Upper lobe of left lung (tissue), 6 donors: ENCODE measurements at regions not wholly inside any gene's neighbourhood (a gene's known extent, or its start where the extent isn't known, plus 50 kb on each side); places are given as distances from the start of the nearest gene placed in this dataset.
"Not testable (repeated sequence)": the region's sequence is repeated elsewhere in the genome, so short reads cannot be mapped to it uniquely, and the experiment has no call there.

Source experiments
- ATAC-seq, 2 donors: fragments of 200-7000 bp; cut with Tn5 transposase; one replicate each; pipeline ENCODE4 v1.9.1; 2022; ENCODE audit warnings: mild to moderate bottlenecking in 2 of 2, moderate library complexity in 2 of 2; ENCODE audit not compliant: low FRiP score in 2 of 2
- DNase-seq, 2 donors: peaks; one replicate each; pipeline ENCODE4 v3.0.0-alpha.2; 2019 to 2020
- H3K27ac ChIP-seq, 4 donors: fragments of 200-600 bp; sonication (generic); one replicate each; pipeline ENCODE4 v1.5.1; 2016 to 2019
- H3K27me3 ChIP-seq, 4 donors: fragments of 200-600 bp; sonication (generic); one replicate each; pipeline ENCODE4 v1.5.1; 2017 to 2019
- H3K36me3 ChIP-seq, 4 donors: fragments of 200-600 bp; sonication (generic); one replicate each; pipeline ENCODE4 v1.5.1; 2016 to 2019
- H3K4me1 ChIP-seq, 4 donors: fragments of 200-600 bp; sonication (generic); one replicate each; pipeline ENCODE4 v1.5.1; 2018 to 2019
- H3K4me3 ChIP-seq, 4 donors: fragments of 200-600 bp; sonication (generic); one replicate each; pipeline ENCODE4 v1.5.1; 2017 to 2019; ENCODE audit warnings: mild to moderate bottlenecking in 2 of 4, moderate library complexity in 1 of 4
- H3K9me3 ChIP-seq, 4 donors: fragments of 200-600 bp; sonication (generic); one replicate each; pipeline ENCODE4 v1.5.1; 2018 to 2019
- CTCF ChIP-seq, 6 experiments: fragments of 450-650 bp in 4 of 6; fragments of 200-600 bp in 2 of 6; sonication (generic) in 2 of 6; IDR thresholded peaks; one replicate each; pipeline ENCODE4 v1.5.1; 2016 to 2019; ENCODE audit warnings: antibody characterized with exemption in 6 of 6
- EP300 ChIP-seq, 4 donors: sonication (generic); formaldehyde crosslinking; IDR thresholded peaks; one replicate each; pipeline ENCODE4 v1.5.1; 2017; ENCODE audit warnings: antibody characterized with exemption in 4 of 4, control low read depth in 2 of 4
- POLR2A ChIP-seq, 4 donors: fragments of 450-650 bp; IDR thresholded peaks; one replicate each; pipeline ENCODE4 v1.5.1; 2016 to 2017; ENCODE audit warnings: antibody characterized with exemption in 4 of 4, mild to moderate bottlenecking in 2 of 4
- POLR2AphosphoS5 ChIP-seq, 2 donors: sonication (generic); formaldehyde crosslinking; IDR thresholded peaks; one replicate each; pipeline ENCODE4 v1.5.1; 2017; ENCODE audit warnings: antibody characterized with exemption in 2 of 2
- WGBS, 2 donors: methylation state at CpG; one replicate each; pipeline ENCODE4 v1.1.5; 2017 to 2018; 5-methylcytosine and 5-hydroxymethylcytosine counted together
- donor health status: DM: no; HTN: no; CAD: no; lungs with moderate emphysema.
- donor health status: DM: no; HTN: yes; CAD: no; lungs with severe emphysema.

- Histone ChIP-seq H3K4me3 (no peak overlapping the region), H3K27ac (no peak overlapping the region), H3K4me1 (no peaks in the 10 kb centered on the region), H3K36me3 (no peaks in the 10 kb centered on the region), H3K27me3 (no peaks in the 10 kb centered on the region), H3K9me3 (peaks cover 78 to 100% (median 98%) of the 10 kb centered on the region in 4 donors)
- ATAC-seq (peak in 1 of 2 donors; percentile 27), DNase-seq (no peak)
- no peak for TF ChIP-seq CTCF (IDR thresholded peaks at IDR 0.05)
- no peak for TF ChIP-seq POLR2A (IDR thresholded peaks at IDR 0.05)
- no peak for TF ChIP-seq EP300 (IDR thresholded peaks at IDR 0.05)
- TF ChIP-seq POLR2AphosphoS5 (IDR thresholded peaks at IDR 0.05) = no peak
- WGBS, 2 donors = 70 to 74% methylated on average over 16 of the region's 16 CpGs
These were observed 220.5 kb downstream of the FOXD4L6 start for GRCh38 chr9:40907657-40908624.

- peak; percentile 37 to 68 for ATAC-seq
- peaks cover 77 to 100% (median 98%) of the 10 kb centered on the region in 4 donors for H3K9me3 ChIP-seq
- 58 to 67% methylated on average over 5 of the region's 5 CpGs for WGBS, 2 donors
- not testable (repeated sequence) for H3K36me3 ChIP-seq, H3K27me3 ChIP-seq, DNase-seq, H3K4me3 ChIP-seq, H3K4me1 ChIP-seq, H3K27ac ChIP-seq
These were observed 221.6 kb downstream of the FOXD4L6 start for GRCh38 chr9:40906879-40907278.

- H3K27ac ChIP-seq, ATAC-seq, H3K27me3 ChIP-seq, H3K4me1 ChIP-seq, DNase-seq, H3K36me3 ChIP-seq, H3K4me3 ChIP-seq: not testable (repeated sequence)
- WGBS, 2 donors = 87 to 92% methylated on average over 2 of the region's 2 CpGs
- peaks cover 79 to 100% (median 97%) of the 10 kb centered on the region in 4 donors for H3K9me3 ChIP-seq
These were observed 236.2 kb downstream of the FOXD4L6 start for GRCh38 chr9:40892315-40892714.

- WGBS, 2 donors = 84 to 87% methylated on average over 14 of the region's 14 CpGs
- H3K27me3 ChIP-seq = not testable (repeated sequence)
These were observed 242.6 kb downstream of the FOXD4L6 start for GRCh38 chr9:40885858-40886257.

GRCh38 chr9:40884902-40885490 is 243.5 kb downstream of the FOXD4L6 start:
- WGBS, 2 donors = 88 to 91% methylated on average over 18 of the region's 18 CpGs
- peaks cover 59 to 99% (median 98%) of the 10 kb centered on the region in 4 donors for H3K9me3 ChIP-seq
- DNase-seq, H3K4me1 ChIP-seq, H3K4me3 ChIP-seq, H3K36me3 ChIP-seq, H3K27ac ChIP-seq, H3K27me3 ChIP-seq: not testable (repeated sequence)
- peak in 1 of 2 donors; percentile 66 for ATAC-seq

More at GRCh38 chr9:40885858-40886257, 242.6 kb downstream of the FOXD4L6 start:
- ATAC-seq, H3K4me1 ChIP-seq, H3K27ac ChIP-seq, H3K36me3 ChIP-seq, H3K4me3 ChIP-seq: not testable (repeated sequence)
- DNase-seq = peak in 1 of 2 donors; percentile 79
- peaks cover 59 to 99% (median 98%) of the 10 kb centered on the region in 4 donors for H3K9me3 ChIP-seq

- no peaks in the 10 kb centered on the region for H3K36me3 ChIP-seq
- H3K4me1 ChIP-seq = no peaks in the 10 kb centered on the region
- WGBS, 2 donors = 95% methylated on average over 21 to 40 of the region's 40 CpGs
- H3K9me3 ChIP-seq = peaks cover 53 to 99% (median 98%) of the 10 kb centered on the region in 4 donors
- H3K27ac ChIP-seq = no peak overlapping the region
- no peak overlapping the region for H3K4me3 ChIP-seq
- no peaks in the 10 kb centered on the region for H3K27me3 ChIP-seq
- DNase-seq (peak; percentile 20 to 86), ATAC-seq (peak; percentile 51 to 77)
- TF ChIP-seq POLR2AphosphoS5 (IDR thresholded peaks at IDR 0.05) (no peak), EP300 (IDR thresholded peaks at IDR 0.05) (no peak), POLR2A (IDR thresholded peaks at IDR 0.05) (no peak), CTCF (IDR thresholded peaks at IDR 0.05) (no peak)
These were observed 244.2 kb downstream of the FOXD4L6 start for GRCh38 chr9:40884072-40884901.

- not testable (repeated sequence) for H3K4me1 ChIP-seq, H3K27me3 ChIP-seq, H3K36me3 ChIP-seq, H3K4me3 ChIP-seq, H3K27ac ChIP-seq
- DNase-seq (peak in 1 of 2 donors; percentile 76), ATAC-seq (peak; percentile 54 to 82)
- H3K9me3 ChIP-seq = peaks cover 48 to 96% (median 91%) of the 10 kb centered on the region in 4 donors
- 94 to 95% methylated on average over 20 of the region's 20 CpGs for WGBS, 2 donors
These were observed 244.9 kb downstream of the FOXD4L6 start for GRCh38 chr9:40883423-40884071.

GRCh38 chr9:40873753-40874295 is 254.7 kb downstream of the FOXD4L6 start:
- H3K36me3 ChIP-seq, H3K27ac ChIP-seq, H3K4me1 ChIP-seq, H3K27me3 ChIP-seq, ATAC-seq, H3K4me3 ChIP-seq: not testable (repeated sequence)
- peaks cover 34 to 87% (median 66%) of the 10 kb centered on the region in 4 donors for H3K9me3 ChIP-seq
- 85 to 87% methylated on average over 13 of the region's 13 CpGs for WGBS, 2 donors
- DNase-seq = peak in 1 of 2 donors; percentile 16

- not testable (repeated sequence) for ATAC-seq, H3K4me1 ChIP-seq
- WGBS, 2 donors = 86 to 93% methylated on average over 4 of the region's 4 CpGs
These were observed 260.0 kb downstream of the FOXD4L6 start for GRCh38 chr9:40868437-40868836.

More at GRCh38 chr9:40868437-40868836, 260.0 kb downstream of the FOXD4L6 start:
- H3K9me3 ChIP-seq = peaks cover 40 to 62% (median 60%) of the 10 kb centered on the region in 4 donors
- DNase-seq, H3K27me3 ChIP-seq, H3K27ac ChIP-seq, H3K36me3 ChIP-seq, H3K4me3 ChIP-seq: not testable (repeated sequence)
